Nephron (organoid): ENCODE measurements at regions not wholly inside any gene's neighbourhood (a gene's known extent, or its start where the extent isn't known, plus 50 kb on each side); places are given as distances from the start of the nearest gene placed in this dataset.

Source experiments
- H3K27ac Mint-ChIP-seq, 3 experiments: 2 replicates each; pipeline ENCODE4 v1.8.0; 2020; ENCODE audit warnings: mixed read lengths in 3 of 3, mild to moderate bottlenecking in 2 of 3, moderate library complexity in 1 of 3
- H3K27me3 Mint-ChIP-seq: 2 replicates; pipeline ENCODE4 v1.8.0; 2021; ENCODE audit warnings: low read depth, mild to moderate bottlenecking, moderate library complexity, mixed read lengths
- H3K36me3 Mint-ChIP-seq: 2 replicates; pipeline ENCODE4 v1.8.0; 2020; ENCODE audit warnings: low read depth, mixed read lengths
- H3K4me1 Mint-ChIP-seq: 2 replicates; pipeline ENCODE4 v1.8.0; 2020; ENCODE audit warnings: mixed read lengths
- H3K4me3 Mint-ChIP-seq, 3 experiments: 2 replicates each; pipeline ENCODE4 v1.8.0; 2020; ENCODE audit warnings: mild to moderate bottlenecking in 3 of 3, mixed read lengths in 3 of 3, moderate library complexity in 2 of 3
- H3K9me3 Mint-ChIP-seq: 2 replicates; pipeline ENCODE4 v1.8.0; 2020; ENCODE audit warnings: mixed read lengths
- TF ChIP-seq, protein P1 (sequence below), 3 experiments: fragments of 200-600 bp; sonication (generic); IDR thresholded peaks; one replicate each; pipeline ENCODE4 v1.5.0; 2021; ENCODE audit warnings: antibody characterized with exemption in 3 of 3; ENCODE audit not compliant: unreplicated experiment in 3 of 3

DNA sequence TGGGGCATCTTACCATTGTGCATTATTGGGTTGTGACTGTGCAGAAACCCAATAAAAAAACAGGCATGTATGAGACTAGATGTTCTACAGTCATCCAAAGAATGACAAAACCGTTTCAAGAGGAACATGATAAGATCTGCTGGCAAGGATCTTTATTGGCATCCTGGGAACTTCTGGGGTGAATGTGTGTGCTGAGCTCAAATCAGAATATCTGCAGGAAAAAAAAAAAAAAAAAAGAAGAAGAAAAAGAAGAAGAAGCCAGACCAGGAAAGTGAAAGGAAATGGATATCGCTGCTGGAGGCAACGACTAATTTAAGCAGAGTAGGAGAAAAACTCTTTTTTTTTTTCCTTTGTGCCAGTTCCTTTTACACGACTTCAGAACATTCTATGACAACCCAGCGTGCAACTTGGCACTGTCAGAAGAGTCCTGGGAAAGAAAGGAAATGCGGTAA lies 484.2 kb upstream of the BOD1L1 start:
- Mint-ChIP-seq H3K9me3 (peaks cover 10% of the 10 kb centered on the region), H3K27ac (no peak overlapping the region), H3K27me3 (peaks cover 4% of the 10 kb centered on the region), H3K36me3 (no peaks in the 10 kb centered on the region), H3K4me3 (no peak overlapping the region), H3K4me1 (no peaks in the 10 kb centered on the region)
- TF ChIP-seq, protein P1, sequence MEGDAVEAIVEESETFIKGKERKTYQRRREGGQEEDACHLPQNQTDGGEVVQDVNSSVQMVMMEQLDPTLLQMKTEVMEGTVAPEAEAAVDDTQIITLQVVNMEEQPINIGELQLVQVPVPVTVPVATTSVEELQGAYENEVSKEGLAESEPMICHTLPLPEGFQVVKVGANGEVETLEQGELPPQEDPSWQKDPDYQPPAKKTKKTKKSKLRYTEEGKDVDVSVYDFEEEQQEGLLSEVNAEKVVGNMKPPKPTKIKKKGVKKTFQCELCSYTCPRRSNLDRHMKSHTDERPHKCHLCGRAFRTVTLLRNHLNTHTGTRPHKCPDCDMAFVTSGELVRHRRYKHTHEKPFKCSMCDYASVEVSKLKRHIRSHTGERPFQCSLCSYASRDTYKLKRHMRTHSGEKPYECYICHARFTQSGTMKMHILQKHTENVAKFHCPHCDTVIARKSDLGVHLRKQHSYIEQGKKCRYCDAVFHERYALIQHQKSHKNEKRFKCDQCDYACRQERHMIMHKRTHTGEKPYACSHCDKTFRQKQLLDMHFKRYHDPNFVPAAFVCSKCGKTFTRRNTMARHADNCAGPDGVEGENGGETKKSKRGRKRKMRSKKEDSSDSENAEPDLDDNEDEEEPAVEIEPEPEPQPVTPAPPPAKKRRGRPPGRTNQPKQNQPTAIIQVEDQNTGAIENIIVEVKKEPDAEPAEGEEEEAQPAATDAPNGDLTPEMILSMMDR (IDR thresholded peaks at IDR 0.05; ENCODE audit: unreplicated experiment in 3 of 3) = no peak

DNA sequence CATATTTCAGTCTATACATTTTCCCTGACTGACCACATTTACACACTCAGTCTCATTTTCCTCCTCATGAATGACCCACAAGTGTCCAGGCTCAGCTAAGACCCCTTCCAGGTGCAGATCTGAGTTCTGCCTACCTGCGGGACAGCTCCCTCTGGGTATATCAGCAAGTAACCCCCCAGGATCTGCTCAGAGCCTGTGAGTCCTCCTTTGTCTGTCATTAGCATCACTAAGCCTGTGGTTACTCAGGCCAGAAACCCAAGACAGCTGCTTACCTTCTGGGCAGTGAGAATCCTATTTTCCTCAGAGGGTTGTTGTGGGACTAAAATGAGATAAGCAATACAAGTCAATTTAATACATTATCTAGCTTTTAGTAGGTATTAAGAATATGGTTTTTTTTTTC lies 487.6 kb upstream of the BOD1L1 start:
- no peaks in the 10 kb centered on the region for H3K4me1 Mint-ChIP-seq
- no peaks in the 10 kb centered on the region for H3K36me3 Mint-ChIP-seq
- H3K9me3 Mint-ChIP-seq = peaks cover 2% of the 10 kb centered on the region
- no peak overlapping the region for H3K4me3 Mint-ChIP-seq
- peaks cover 4% of the 10 kb centered on the region for H3K27me3 Mint-ChIP-seq
- TF ChIP-seq, protein P1 (IDR thresholded peaks at IDR 0.05; ENCODE audit: unreplicated experiment in 3 of 3) = no peak
- H3K27ac Mint-ChIP-seq = no peak overlapping the region

DNA sequence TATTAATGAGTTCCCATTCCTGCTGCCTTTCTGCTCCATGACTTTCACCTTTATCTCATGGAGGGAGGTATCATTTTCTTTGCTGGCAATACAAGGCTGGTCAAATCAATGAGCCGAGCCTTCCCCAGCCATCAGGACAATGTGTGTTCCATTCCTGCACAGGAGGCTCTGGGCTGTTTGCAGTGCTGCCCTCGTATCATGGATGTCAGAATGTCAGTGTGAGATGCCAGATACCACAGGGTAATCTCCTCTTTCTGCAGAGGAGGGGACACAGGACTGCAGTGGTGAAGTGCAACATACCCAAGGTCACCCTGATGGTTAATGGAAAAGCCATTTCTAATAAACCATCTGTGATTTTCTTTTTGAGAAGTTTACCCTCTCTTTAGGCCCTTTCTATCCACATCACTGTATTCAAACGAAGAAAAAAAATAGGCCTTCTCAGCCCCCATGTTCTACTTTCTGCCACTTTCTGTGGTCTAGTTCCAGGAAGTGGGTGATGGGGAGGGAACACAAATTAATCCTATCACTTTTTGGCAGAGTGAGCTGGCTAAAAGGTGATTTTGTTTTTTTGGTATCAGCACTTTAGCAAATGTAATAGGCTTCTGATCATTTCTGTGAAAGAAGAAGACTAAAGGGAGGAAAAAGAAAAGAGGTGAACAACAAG lies 490.2 kb upstream of the BOD1L1 start:
- H3K27ac Mint-ChIP-seq = no peak overlapping the region
- no peak overlapping the region for H3K4me3 Mint-ChIP-seq
- H3K4me1 Mint-ChIP-seq = no peaks in the 10 kb centered on the region
- peaks cover 4% of the 10 kb centered on the region for H3K27me3 Mint-ChIP-seq
- peaks cover 2% of the 10 kb centered on the region for H3K9me3 Mint-ChIP-seq
- no peaks in the 10 kb centered on the region for H3K36me3 Mint-ChIP-seq
- TF ChIP-seq, protein P1 (IDR thresholded peaks at IDR 0.05; ENCODE audit: unreplicated experiment in 3 of 3) = no peak

DNA sequence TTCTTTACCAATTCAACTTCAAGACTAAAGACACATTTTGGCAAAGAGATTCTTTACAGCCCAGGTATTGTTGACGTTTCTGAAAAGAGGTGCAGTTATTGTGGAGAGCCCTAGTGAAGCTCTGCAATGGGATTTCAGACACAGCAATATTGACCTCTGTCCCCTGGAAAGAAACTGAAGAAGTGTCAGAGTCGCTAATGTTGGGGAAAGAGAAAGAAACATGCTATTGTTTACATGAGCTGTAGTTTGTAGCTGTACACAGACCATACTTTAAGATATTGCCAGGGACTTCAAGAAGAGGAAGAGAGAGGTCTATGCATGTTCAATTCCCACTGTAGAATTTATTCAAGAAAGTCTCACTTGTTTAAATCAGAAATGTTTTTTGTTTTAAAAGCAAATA lies 497.3 kb upstream of the BOD1L1 start:
- no peak overlapping the region for H3K27ac Mint-ChIP-seq
- no peaks in the 10 kb centered on the region for H3K9me3 Mint-ChIP-seq
- TF ChIP-seq, protein P1 (IDR thresholded peaks at IDR 0.05; ENCODE audit: unreplicated experiment in 3 of 3) = no peak
- H3K4me3 Mint-ChIP-seq = no peak overlapping the region
- no peaks in the 10 kb centered on the region for H3K36me3 Mint-ChIP-seq
- H3K27me3 Mint-ChIP-seq = peaks cover 4% of the 10 kb centered on the region
- no peaks in the 10 kb centered on the region for H3K4me1 Mint-ChIP-seq

DNA sequence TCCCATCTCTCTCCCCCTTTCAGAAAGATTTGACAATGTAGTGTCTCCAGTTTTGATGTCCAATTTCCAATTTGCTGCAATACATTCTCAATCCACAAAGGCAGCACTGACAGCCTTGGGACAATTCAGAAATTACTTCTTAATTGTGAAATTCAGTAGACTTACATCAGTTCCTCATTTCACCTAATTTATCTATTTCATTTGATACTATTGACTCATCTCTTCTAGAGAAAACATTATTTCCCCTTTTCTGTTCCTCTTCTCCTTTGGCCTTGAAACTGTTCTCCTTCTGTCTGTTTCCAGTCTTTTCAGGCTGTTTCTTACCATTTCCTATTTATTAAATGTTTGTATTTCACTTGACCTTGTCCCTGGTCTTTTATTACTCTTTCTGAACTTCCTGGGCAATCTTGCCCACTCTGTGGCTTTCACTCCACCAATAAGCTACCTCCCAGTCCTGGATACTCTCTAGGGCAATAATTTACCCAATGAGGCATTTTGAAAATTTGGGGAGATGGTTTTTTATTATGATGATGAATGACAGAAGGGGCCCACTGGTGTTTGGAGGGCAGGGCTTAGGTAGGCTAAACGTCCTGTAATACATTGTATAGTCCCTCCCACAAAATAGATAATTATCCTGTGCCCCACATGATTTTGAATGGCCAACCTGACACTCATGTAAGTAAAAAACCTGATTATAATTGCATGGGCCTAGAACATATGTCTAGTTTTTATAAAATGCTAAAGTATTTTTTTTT lies 498.0 kb upstream of the BOD1L1 start:
- no peak overlapping the region for H3K27ac Mint-ChIP-seq
- H3K36me3 Mint-ChIP-seq = no peaks in the 10 kb centered on the region
- H3K9me3 Mint-ChIP-seq = no peaks in the 10 kb centered on the region
- no peaks in the 10 kb centered on the region for H3K4me1 Mint-ChIP-seq
- TF ChIP-seq, protein P1 (IDR thresholded peaks at IDR 0.05; ENCODE audit: unreplicated experiment in 3 of 3) = no peak
- H3K4me3 Mint-ChIP-seq = no peak overlapping the region
- peaks cover 4% of the 10 kb centered on the region for H3K27me3 Mint-ChIP-seq
